Liver (tissue), 7 donors: ENCODE measurements at regions not wholly inside any gene's neighbourhood (a gene's known extent, or its start where the extent isn't known, plus 50 kb on each side); places are given as distances from the start of the nearest gene placed in this dataset.

Experiments used
- DNase-seq: peaks from one replicate; pipeline ENCODE4 v3.0.0-alpha.2; 2017; ENCODE audit warnings: low spot score
- H3K27ac ChIP-seq, 2 donors: one replicate each; pipeline ENCODE4 v1.7.0; 2013; ENCODE audit warnings: inconsistent platforms in 2 of 2, low read length in 2 of 2, control low read depth in 1 of 2, low read depth in 1 of 2, mild to moderate bottlenecking in 1 of 2
- H3K27me3 ChIP-seq, 4 donors: one replicate each; pipeline versions ENCODE4 v1.6.1 to v1.7.0; 2013; ENCODE audit warnings: low read length in 3 of 4, inconsistent platforms in 1 of 4, mild to moderate bottlenecking in 1 of 4, moderate library complexity in 1 of 4; ENCODE audit not compliant: control insufficient read depth in 4 of 4, insufficient read depth in 4 of 4
- H3K36me3 ChIP-seq, 4 donors: one replicate each; pipeline versions ENCODE4 v1.6.1 to v1.7.0; 2013; ENCODE audit warnings: low read length in 3 of 4, mild to moderate bottlenecking in 3 of 4, low read depth in 1 of 4, moderate library complexity in 1 of 4; ENCODE audit not compliant: control insufficient read depth in 4 of 4, insufficient read depth in 3 of 4
- H3K4me1 ChIP-seq, 4 donors: one replicate each; pipeline versions ENCODE4 v1.6.1 to v1.7.0; 2013; ENCODE audit warnings: low read length in 3 of 4, mild to moderate bottlenecking in 3 of 4, moderate library complexity in 1 of 4; ENCODE audit not compliant: control insufficient read depth in 4 of 4, insufficient read depth in 4 of 4
- H3K4me3 ChIP-seq, 3 donors: one replicate each; pipeline versions ENCODE4 v1.6.1 to v1.7.0; 2013; ENCODE audit warnings: low read length in 3 of 3, control low read depth in 1 of 3, low read depth in 1 of 3, mild to moderate bottlenecking in 1 of 3
- H3K9ac ChIP-seq, 2 donors: one replicate each; pipeline ENCODE4 v1.7.0; 2013; ENCODE audit warnings: low read length in 2 of 2, mild to moderate bottlenecking in 2 of 2, moderate library complexity in 2 of 2, control low read depth in 1 of 2, low read depth in 1 of 2
- H3K9me3 ChIP-seq, 4 donors: one replicate each; pipeline versions ENCODE4 v1.6.1 to v1.7.0; 2013; ENCODE audit warnings: low read length in 3 of 4; ENCODE audit not compliant: control insufficient read depth in 4 of 4
- ATF3 ChIP-seq: IDR thresholded peaks from 2 replicates; pipeline ENCODE4 v1.6.1; 2016; ENCODE audit warnings: antibody characterized with exemption
- EGR1 ChIP-seq, 2 donors: IDR thresholded peaks; 2 replicates each; pipeline ENCODE4 v1.6.1; 2016 to 2018; ENCODE audit warnings: antibody characterized with exemption in 2 of 2, low read depth in 2 of 2
- FOXA1 ChIP-seq: IDR thresholded peaks from 2 replicates; pipeline ENCODE4 v1.6.1; 2016; ENCODE audit warnings: antibody characterized with exemption
- FOXA2 ChIP-seq: IDR thresholded peaks from 2 replicates; pipeline ENCODE4 v1.6.1; 2016; ENCODE audit warnings: antibody characterized with exemption
- HNF4A ChIP-seq, 2 donors: conservative IDR thresholded peaks; 2 replicates each; pipeline ENCODE4 v1.6.1; 2016; ENCODE audit warnings: antibody characterized with exemption in 2 of 2, mild to moderate bottlenecking in 2 of 2
- HNF4G ChIP-seq: IDR thresholded peaks from 2 replicates; pipeline ENCODE4 v1.6.1; 2016; ENCODE audit warnings: antibody characterized with exemption
- MAX ChIP-seq: IDR thresholded peaks from 2 replicates; pipeline ENCODE4 v1.6.1; 2016; ENCODE audit warnings: antibody characterized with exemption
- NR2F2 ChIP-seq: IDR thresholded peaks from 2 replicates; pipeline ENCODE4 v1.6.1; 2016; ENCODE audit warnings: antibody characterized with exemption
- RAD21 ChIP-seq, 2 donors: IDR thresholded peaks; 2 replicates each; pipeline ENCODE4 v1.6.1; 2016; ENCODE audit warnings: antibody characterized with exemption in 2 of 2, mild to moderate bottlenecking in 2 of 2
- REST ChIP-seq: IDR thresholded peaks from 2 replicates; pipeline ENCODE4 v1.6.1; 2016; ENCODE audit warnings: antibody characterized with exemption, mild to moderate bottlenecking
- RXRA ChIP-seq, 2 donors: IDR thresholded peaks; 2 replicates each; pipeline ENCODE4 v1.6.1; 2017 to 2018; ENCODE audit warnings: antibody characterized with exemption in 2 of 2, mild to moderate bottlenecking in 1 of 2
- SP1 ChIP-seq: IDR thresholded peaks from 2 replicates; pipeline ENCODE4 v1.6.1; 2018; ENCODE audit warnings: antibody characterized with exemption, mild to moderate bottlenecking
- TAF1 ChIP-seq: conservative IDR thresholded peaks from 2 replicates; pipeline ENCODE4 v1.6.1; 2016; ENCODE audit warnings: antibody characterized with exemption, mild to moderate bottlenecking
- ZBTB33 ChIP-seq: IDR thresholded peaks from 2 replicates; pipeline ENCODE4 v1.6.1; 2016; ENCODE audit warnings: antibody characterized with exemption
- WGBS: extraction: QIAGEN DNeasy Blood & Tissue Kit; methylation state at CpG from one replicate; pipeline ENCODE4 v1.1.7; 2013; 5-methylcytosine and 5-hydroxymethylcytosine counted together
- donor health status: healthy.
- donor health status: healthy.
- donor health status: healthy.
- donor health status: healthy.

GRCh38 chr4:175412746-175413145, 399.3 kb downstream of the GPM6A start:
- DNase-seq: no peak
- peaks cover 0 to 5% (median 0%) of the 10 kb centered on the region in 4 donors for H3K27me3 ChIP-seq
- 45% methylated on average over 2 of the region's 2 CpGs for WGBS

GRCh38 chr4:175413561-175413960, 398.5 kb downstream of the GPM6A start:
- Histone ChIP-seq H3K27ac (no peak overlapping the region), H3K36me3 (no peaks in the 10 kb centered on the region), H3K4me1 (no peaks in the 10 kb centered on the region), H3K9me3 (peaks cover 0 to 5% (median 0%) of the 10 kb centered on the region in 4 donors), H3K9ac (no peak overlapping the region), H3K4me3 (no peak overlapping the region), H3K27me3 (peaks cover 0 to 5% (median 0%) of the 10 kb centered on the region in 4 donors)
- TF ChIP-seq FOXA2 (no peak), FOXA1 (no peak), MAX (no peak), REST (no peak), SP1 (no peak), RXRA (IDR thresholded peaks at IDR 0.05) (no peak), HNF4G (no peak), HNF4A (conservative IDR thresholded peaks at IDR 0.05) (no peak), ZBTB33 (no peak)
- 65% methylated on average over 5 of the region's 5 CpGs for WGBS
- DNase-seq: no peak

More at GRCh38 chr4:175412746-175413145, 399.3 kb downstream of the GPM6A start:
- H3K36me3 ChIP-seq: no peaks in the 10 kb centered on the region
- no peak for TF ChIP-seq RAD21 (IDR thresholded peaks at IDR 0.05)
- TF ChIP-seq NR2F2: no peak
- TF ChIP-seq FOXA2: no peak
- no peak for TF ChIP-seq EGR1 (IDR thresholded peaks at IDR 0.05; ENCODE audit: low read depth in 2 of 2)
- TF ChIP-seq TAF1: no peak
- no peak for TF ChIP-seq REST
- TF ChIP-seq ATF3: no peak
- TF ChIP-seq FOXA1: no peak
- no peak for TF ChIP-seq RXRA (IDR thresholded peaks at IDR 0.05)
- TF ChIP-seq SP1: no peak
- no peak for TF ChIP-seq ZBTB33
- TF ChIP-seq HNF4A (conservative IDR thresholded peaks at IDR 0.05): no peak
- H3K9me3 ChIP-seq: peaks cover 0 to 5% (median 0%) of the 10 kb centered on the region in 4 donors
- no peak overlapping the region for H3K27ac ChIP-seq
- H3K4me1 ChIP-seq: no peaks in the 10 kb centered on the region
- H3K4me3 ChIP-seq: no peak overlapping the region
- H3K9ac ChIP-seq: no peak overlapping the region
